HEK293T (cell line): ENCODE measurements at regions not wholly inside any gene's neighbourhood (a gene's known extent, or its start where the extent isn't known, plus 50 kb on each side); places are given as distances from the start of the nearest gene placed in this dataset.

Source experiments
- BHLHE40 ChIP-seq: fragments of 450-650 bp; IDR thresholded peaks from 2 replicates; pipeline ENCODE4 v1.6.1; 2016; ENCODE audit warnings: mild to moderate bottlenecking, moderate library complexity, borderline replicate concordance
- CTBP1 ChIP-seq: fragments of 450-650 bp; IDR thresholded peaks from 2 replicates; pipeline ENCODE4 v1.6.1; 2016; ENCODE audit warnings: borderline replicate concordance
- ELF4 ChIP-seq: fragments of 450-650 bp; IDR thresholded peaks from 2 replicates; pipeline ENCODE4 v1.6.1; 2017; ENCODE audit warnings: antibody characterized with exemption
- FOXK2 ChIP-seq: fragments of 450-650 bp; IDR thresholded peaks from 2 replicates; pipeline ENCODE4 v1.6.1; 2016; ENCODE audit warnings: mild to moderate bottlenecking
- FOXM1 ChIP-seq: fragments of 450-650 bp; IDR thresholded peaks from 2 replicates; pipeline ENCODE4 v1.6.1; 2017; ENCODE audit warnings: mild to moderate bottlenecking, borderline replicate concordance
- HDGF ChIP-seq: fragments of 450-650 bp; IDR thresholded peaks from 2 replicates; pipeline ENCODE4 v1.6.1; 2017; ENCODE audit warnings: antibody characterized with exemption, borderline replicate concordance
- NFRKB ChIP-seq: fragments of 450-650 bp; IDR thresholded peaks from 2 replicates; pipeline ENCODE4 v1.6.1; 2016; ENCODE audit warnings: mild to moderate bottlenecking, moderate library complexity
- SP1 ChIP-seq: fragments of 450-650 bp; IDR thresholded peaks from 2 replicates; pipeline ENCODE4 v1.6.1; 2017
- SUZ12 ChIP-seq: fragments of 450-650 bp; IDR thresholded peaks from 2 replicates; pipeline ENCODE4 v1.6.1; 2016; ENCODE audit warnings: mild to moderate bottlenecking
- TARDBP ChIP-seq: fragments of 450-650 bp; IDR thresholded peaks from 2 replicates; pipeline ENCODE4 v1.6.1; 2016
- ZNF384 ChIP-seq: fragments of 450-650 bp; IDR thresholded peaks from 2 replicates; pipeline ENCODE4 v1.6.1; 2016
- TF ChIP-seq, protein P1 (sequence below): fragments of 450-650 bp; IDR thresholded peaks from 2 replicates; pipeline ENCODE4 v1.6.1; 2016

GRCh38 chr6:155586090-155586489, 130.5 kb upstream of the NOX3 start:
- TF ChIP-seq SP1: no peak
- no peak for TF ChIP-seq FOXK2
- no peak for TF ChIP-seq BHLHE40
- TF ChIP-seq ZNF384: no peak
- TF ChIP-seq, protein P1, sequence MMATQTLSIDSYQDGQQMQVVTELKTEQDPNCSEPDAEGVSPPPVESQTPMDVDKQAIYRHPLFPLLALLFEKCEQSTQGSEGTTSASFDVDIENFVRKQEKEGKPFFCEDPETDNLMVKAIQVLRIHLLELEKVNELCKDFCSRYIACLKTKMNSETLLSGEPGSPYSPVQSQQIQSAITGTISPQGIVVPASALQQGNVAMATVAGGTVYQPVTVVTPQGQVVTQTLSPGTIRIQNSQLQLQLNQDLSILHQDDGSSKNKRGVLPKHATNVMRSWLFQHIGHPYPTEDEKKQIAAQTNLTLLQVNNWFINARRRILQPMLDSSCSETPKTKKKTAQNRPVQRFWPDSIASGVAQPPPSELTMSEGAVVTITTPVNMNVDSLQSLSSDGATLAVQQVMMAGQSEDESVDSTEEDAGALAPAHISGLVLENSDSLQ: peak; percentile 54
- no peak for TF ChIP-seq HDGF
- TF ChIP-seq FOXM1: no peak
- no peak for TF ChIP-seq CTBP1
- TF ChIP-seq ELF4: no peak
- no peak for TF ChIP-seq SUZ12
- TF ChIP-seq TARDBP: no peak
- TF ChIP-seq NFRKB: no peak
